Sigmoid colon (tissue), 4 donors: ENCODE measurements at regions not wholly inside any gene's neighbourhood (a gene's known extent, or its start where the extent isn't known, plus 50 kb on each side); places are given as distances from the start of the nearest gene placed in this dataset.

Source experiments
- POLR2A ChIP-seq, 2 donors: fragments of 450-650 bp; IDR thresholded peaks; one replicate each; pipeline ENCODE4 v1.6.1; 2016; ENCODE audit warnings: antibody characterized with exemption in 2 of 2, mild to moderate bottlenecking in 2 of 2, moderate library complexity in 2 of 2
- POLR2AphosphoS5 ChIP-seq, 4 donors: sonication (generic); formaldehyde crosslinking; IDR thresholded peaks; one replicate each; pipeline ENCODE4 v1.6.1; 2017; ENCODE audit warnings: antibody characterized with exemption in 4 of 4
- TF ChIP-seq, protein P1 (sequence below), 4 experiments: fragments of 450-650 bp in 3 of 4; fragments of 200-600 bp in 1 of 4; IDR thresholded peaks; one replicate each; pipeline ENCODE4 v1.5.1; 2016 to 2019; ENCODE audit warnings: antibody characterized with exemption in 4 of 4, mild to moderate bottlenecking in 3 of 4, moderate library complexity in 2 of 4

DNA sequence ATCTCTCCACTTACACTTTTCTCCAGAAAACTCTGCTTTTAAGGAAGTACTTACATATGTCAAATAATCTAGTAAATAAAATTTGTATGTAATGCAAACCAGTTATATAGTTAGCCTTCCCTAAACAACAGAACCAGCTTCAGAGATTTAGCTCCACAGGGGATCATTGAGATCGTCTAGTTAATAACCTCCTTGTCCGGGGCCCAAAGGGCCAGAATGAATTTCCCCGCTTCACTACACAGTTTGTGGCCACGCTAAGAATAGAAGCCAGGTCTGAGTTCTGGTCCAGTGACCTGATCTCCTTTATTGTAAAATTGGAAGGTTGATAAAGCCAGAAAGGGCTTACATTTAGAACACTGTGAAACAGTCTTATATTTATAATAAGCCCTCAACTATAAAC lies 245.2 kb downstream of the TPBG start:
- TF ChIP-seq, protein P1, sequence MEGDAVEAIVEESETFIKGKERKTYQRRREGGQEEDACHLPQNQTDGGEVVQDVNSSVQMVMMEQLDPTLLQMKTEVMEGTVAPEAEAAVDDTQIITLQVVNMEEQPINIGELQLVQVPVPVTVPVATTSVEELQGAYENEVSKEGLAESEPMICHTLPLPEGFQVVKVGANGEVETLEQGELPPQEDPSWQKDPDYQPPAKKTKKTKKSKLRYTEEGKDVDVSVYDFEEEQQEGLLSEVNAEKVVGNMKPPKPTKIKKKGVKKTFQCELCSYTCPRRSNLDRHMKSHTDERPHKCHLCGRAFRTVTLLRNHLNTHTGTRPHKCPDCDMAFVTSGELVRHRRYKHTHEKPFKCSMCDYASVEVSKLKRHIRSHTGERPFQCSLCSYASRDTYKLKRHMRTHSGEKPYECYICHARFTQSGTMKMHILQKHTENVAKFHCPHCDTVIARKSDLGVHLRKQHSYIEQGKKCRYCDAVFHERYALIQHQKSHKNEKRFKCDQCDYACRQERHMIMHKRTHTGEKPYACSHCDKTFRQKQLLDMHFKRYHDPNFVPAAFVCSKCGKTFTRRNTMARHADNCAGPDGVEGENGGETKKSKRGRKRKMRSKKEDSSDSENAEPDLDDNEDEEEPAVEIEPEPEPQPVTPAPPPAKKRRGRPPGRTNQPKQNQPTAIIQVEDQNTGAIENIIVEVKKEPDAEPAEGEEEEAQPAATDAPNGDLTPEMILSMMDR (IDR thresholded peaks at IDR 0.05), result no peak
- TF ChIP-seq POLR2AphosphoS5 (IDR thresholded peaks at IDR 0.05) (no peak), POLR2A (IDR thresholded peaks at IDR 0.05) (no peak)
